Activated CD4-positive, alpha-beta T cell treated with anti-CD3 and anti-CD28 coated beads, Interleukin-2, Interleukin-6, amounts not matched to agents 100 ng/mL and 50 ng/mL, durations not matched to agents 16 hours and 8 hours (primary cell): ENCODE measurements at regions not wholly inside any gene's neighbourhood (a gene's known extent, or its start where the extent isn't known, plus 50 kb on each side); places are given as distances from the start of the nearest gene placed in this dataset.
A peak's percentile ranks its signal among the peaks of the same experiment; 100 is the strongest.
"Not testable (repeated sequence)": the region's sequence is repeated elsewhere in the genome, so short reads cannot be mapped to it uniquely, and the experiment has no call there.

Source experiments
- DNase-seq: peaks from one replicate; pipeline ENCODE4 v3.0.0-alpha.2; 2020

DNA sequence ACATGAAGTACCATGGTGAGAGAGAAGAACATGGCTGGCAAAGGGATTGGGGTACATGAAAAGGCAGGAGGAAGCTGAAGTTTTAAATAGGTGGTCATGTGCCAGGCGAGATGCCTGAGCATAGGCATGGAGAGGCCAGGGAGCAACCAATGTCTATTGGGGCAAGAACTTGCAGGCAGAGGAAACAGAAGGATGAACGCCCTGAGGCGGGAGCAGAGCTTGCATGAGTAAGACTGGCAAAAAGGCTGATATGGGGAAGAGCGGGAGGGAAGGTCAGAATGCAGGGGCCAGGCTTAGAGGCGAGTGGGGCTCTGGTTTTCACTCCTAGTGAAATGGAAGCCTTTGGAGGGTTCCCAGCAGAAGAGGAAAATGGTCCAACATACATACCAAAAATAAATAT, 52.5 kb upstream of the VSTM5 start:
- no peak for DNase-seq

GRCh38 chr11:93903989-93904388, 53.6 kb upstream of the VSTM5 start:
- no peak for DNase-seq

DNA sequence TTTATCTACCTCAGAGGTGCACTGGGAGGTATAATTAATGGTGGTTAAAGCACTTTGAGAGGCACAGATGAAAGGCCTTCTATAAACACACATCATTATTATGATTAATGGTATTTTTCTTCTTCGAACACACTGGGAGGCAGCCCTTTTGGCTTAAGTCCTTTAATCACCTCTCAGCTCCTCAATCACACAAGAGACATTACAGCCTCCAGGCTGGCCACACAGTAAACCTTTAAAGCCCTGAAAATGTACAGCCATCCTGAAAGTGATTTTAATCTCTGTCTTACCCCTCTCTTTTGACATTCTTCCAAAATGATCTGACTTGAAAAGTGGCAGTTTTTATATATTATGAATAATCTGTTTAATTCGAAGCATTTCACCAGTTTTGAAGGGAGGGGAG, 54.3 kb upstream of the VSTM5 start:
- DNase-seq: no peak

DNA sequence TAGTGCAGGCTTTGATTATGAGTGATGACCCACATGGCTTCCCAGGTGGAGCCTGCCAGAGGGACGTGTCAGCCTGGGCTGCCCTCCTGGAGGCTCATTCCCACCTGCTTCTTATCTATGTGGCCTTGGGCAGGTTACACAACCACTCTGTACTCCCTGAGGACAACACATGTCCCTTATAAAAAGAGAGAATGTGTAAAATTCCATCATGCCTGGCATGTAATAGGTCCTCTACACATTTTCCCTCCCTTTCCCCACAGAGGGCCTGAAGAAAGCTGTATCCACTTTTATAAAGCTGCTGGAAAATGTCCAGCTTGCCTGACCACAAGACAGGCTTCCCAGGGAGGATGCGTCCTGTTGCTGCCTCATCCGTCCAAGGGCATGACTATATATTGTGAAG, 55.0 kb upstream of the VSTM5 start:
- no peak for DNase-seq

GRCh38 chr11:93906486-93906885, 56.1 kb upstream of the VSTM5 start:
- no peak for DNase-seq

DNA sequence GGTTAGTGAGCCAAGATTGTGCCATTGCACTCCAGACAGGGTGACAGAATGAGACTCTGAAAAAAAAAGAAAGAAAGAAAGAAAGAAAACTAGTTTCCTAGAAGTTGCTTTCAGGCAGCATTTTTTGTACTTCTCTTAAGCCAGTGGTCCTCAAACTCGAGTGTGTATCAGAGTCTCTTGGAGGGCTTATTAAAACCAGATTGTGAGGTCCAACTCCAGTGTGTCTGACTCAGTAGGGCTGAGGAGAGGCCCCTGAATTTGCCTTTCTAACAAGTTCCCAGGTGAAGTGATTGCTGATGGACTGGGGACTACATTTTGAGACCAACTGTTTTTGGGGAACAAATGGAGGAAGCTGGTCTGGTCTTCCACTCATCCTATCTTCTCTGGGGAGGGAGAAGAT, 57.5 kb upstream of the VSTM5 start:
- no peak for DNase-seq

DNA sequence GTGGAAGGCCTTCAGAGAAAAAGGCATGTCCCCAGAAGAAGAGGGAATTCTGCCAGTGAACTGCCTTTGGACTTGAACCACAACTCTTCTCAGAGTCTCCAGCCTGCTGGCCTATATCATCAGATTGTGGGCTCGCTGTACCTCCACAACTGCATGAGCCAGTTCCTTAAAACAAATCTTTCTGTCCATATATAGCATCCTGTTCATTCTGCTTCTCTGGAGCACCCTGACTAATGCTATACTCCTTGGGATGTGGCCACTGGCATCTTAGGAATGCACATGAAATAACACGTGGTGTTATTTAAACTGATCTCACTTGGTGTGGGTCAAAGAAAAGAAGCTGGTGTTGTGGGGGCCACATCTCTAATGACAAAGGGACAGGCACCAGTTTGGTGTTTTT, 58.3 kb upstream of the VSTM5 start:
- DNase-seq: no peak

GRCh38 chr11:93917673-93918072, 67.3 kb upstream of the VSTM5 start:
- DNase-seq: no peak

DNA sequence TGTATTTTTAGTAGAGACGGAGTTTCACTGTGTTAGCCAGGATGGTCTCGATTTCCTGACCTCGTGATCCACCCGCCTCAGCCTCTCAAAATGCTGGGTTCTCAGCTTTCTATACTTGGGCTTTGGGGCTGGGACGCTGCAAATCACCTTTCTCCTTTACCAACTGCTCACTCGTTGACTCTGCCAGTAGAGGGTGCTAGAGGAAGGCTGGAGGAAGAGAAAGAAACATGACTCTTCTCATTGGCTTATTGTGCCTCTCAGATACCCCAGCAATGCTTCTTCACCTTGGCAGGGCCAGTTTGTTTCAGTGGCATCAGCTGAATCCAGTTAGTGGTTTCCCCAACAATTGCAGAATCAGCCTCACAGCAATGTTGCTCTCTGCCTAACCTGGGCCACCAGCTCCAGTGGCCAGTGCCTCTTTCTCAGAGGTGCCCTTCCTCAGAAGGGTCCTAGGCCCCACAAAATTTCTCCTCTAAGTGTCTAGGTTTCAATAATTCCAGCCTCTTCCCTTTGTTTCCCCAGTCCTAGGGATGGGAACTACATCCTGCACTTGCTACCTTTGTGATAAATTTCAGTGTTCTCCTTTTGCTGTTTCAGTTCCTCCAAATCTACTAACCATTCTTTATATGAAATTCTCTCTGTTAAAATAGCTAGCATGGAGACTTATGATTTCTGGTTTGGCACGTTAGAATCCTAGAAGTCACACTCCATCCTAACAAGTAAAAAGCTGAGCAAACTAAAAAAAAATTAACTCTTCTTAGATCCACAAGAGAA, 71.5 kb upstream of the VSTM5 start:
- peak; percentile 56 for DNase-seq

- DNase-seq: no peak
Observed at GRCh38 chr11:93922830-93923229, 72.4 kb upstream of the VSTM5 start.

- not testable (repeated sequence) for DNase-seq
Observed at GRCh38 chr11:93926099-93926498, 75.7 kb upstream of the VSTM5 start.

GRCh38 chr11:93929407-93929806, 79.0 kb upstream of the VSTM5 start:
- DNase-seq: no peak

DNA sequence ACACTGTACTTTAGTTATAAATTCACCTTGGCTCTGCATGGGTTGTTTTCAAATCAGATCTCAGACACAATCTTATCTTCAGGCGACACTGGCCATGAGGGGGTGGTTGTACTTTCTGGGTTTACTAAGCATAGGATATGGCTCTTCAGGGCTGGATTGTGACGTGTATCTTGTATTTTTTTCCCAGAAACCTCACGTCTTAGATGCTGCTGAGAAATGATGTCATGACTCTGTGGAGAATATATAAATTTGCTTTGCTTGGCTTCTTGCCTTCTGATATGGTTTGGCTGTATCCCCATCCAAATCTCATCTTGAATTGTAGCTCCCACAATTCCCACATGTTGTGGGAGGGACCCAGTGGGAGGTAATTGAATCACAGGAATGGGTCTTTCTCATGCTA, 82.8 kb upstream of the VSTM5 start:
- DNase-seq: no peak

DNA sequence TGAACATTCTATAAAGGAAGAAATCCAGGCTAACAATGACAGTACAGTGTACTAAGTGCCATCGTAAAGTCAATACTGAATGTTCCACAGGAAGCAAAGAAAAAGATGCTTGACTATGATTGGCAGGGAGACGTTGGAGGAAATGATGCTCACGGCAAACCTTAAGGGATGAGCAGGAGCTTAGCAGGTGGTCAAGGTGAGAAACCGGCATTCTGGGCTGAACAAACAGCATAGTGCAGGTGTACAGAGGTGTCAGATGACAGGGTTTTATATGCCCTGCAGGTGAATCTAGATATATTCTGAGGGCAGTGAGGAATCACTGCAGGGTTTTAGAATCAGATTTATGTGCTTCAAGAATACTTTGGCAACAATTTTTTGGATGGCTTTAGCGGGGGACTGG, 85.3 kb upstream of the HEPHL1 start:
- no peak for DNase-seq

DNA sequence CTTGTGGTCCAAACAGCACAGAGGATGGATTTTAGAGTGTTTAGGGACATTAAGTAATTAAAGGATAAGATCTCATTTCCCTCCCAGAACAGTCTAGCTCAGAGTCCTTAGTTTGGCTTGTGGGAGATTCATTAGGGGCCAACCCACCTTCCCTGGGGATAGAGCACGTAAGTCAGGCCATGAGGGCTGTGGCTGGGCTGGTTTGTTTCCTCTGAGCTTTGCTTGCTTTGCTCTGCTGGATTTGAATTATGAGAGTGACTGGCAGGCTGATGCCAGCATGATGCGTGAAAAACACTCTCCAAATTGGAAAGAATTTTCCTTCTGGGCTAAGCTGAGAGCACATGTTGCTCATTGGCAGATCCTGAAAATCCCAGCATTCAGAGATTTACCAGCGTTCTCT, 84.7 kb upstream of the HEPHL1 start:
- no peak for DNase-seq

- DNase-seq: no peak
Observed at GRCh38 chr11:93939084-93939760, 81.9 kb upstream of the HEPHL1 start.

GRCh38 chr11:93940395-93940794, 80.8 kb upstream of the HEPHL1 start:
- no peak for DNase-seq

DNA sequence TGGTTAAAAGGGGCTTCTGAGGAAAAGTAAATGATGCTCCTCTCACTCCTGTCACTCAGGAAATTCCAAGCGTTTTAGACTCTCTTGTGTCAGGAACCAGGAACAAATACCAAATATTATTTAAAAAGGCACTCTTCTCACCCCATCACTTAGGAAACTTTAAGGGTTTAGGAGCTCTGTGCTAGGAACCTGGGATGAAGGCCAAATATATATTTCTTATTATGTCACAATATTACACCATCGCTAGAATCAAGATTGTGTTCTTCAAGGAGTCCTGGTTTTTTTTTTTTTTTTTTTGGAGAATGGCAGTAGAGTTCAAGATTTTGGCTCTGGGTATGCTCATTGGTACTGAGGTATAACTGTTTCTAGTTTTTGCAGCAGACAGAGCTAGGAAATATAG, 79.0 kb upstream of the HEPHL1 start:
- no peak for DNase-seq

DNA sequence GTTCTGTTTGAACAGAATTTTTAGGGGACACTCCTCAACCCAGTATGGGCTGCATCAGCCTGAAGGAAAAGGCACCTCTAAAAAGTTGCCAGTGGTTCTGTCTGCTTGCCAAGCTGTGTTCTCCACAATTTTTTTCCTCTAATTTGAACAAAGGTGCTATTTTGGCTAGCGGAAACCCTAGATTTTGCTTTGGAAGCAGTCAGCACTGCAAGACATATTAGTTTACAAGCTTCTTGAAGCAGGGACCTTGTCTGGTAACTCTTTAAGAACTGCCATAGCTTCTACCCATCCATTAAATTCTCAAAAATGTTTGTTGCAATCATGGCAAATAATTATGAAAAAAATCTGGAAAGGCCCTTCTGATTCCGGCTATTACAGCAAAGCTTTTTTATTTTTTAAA, 75.6 kb upstream of the HEPHL1 start:
- DNase-seq: no peak

DNA sequence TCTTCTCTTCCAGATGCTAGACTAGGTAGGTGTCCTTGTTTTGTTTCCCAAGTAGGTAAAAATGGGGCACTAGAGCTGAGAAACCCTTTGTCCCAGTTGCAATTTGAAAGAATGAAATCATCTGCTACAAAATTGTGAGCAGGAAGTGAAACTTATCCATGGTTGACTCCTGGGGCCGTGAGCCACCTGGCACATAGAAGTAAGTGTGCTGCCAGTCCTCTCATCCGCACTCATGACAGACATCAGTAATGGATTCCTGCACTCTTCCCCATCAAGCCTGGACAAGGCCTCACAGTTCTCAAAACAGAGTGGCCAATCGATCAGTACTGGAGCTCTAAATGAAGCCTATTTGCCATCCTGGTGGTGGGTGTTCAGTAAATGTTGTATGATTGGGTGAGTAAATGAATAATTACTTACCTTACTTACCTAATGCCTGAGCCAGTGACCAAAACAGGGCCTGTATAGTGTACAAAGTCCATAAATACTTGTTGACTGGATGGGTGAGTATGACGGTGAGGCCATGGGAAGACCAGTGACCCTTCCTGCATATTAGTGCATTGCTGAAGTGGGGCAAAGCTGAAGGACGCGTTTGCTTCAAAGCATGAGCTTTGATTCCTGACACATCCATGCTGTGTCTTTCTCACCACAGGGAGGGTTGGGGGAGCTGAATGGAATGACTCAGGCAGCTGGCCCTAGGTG, 68.9 kb upstream of the HEPHL1 start:
- DNase-seq: no peak

DNA sequence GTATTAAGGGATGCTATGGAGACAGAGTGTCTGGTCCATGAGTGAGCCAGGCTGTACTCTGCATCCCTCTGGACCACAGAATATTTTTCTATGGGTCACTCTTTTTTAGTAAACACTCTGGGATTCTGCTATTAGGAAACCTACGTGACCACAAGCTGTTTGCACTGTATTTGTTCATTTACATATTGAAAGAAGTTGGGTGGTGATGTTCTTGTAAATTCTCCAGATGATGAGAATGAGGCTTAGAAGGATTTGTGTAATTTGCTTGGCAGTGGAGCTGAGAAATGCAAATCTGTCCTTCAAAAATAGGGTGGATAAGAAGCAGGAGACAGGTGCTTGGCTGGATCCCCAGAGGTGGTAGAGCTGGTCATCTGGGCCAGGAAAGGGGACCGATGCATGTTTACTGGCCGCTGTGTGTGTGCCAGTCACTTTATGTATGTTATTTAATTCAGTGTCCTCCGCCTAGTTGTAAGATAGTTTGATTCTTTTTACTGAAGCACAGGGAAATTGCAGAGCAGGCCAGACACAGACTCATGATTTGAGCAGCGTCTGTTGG, 63.7 kb upstream of the HEPHL1 start:
- no peak for DNase-seq

DNA sequence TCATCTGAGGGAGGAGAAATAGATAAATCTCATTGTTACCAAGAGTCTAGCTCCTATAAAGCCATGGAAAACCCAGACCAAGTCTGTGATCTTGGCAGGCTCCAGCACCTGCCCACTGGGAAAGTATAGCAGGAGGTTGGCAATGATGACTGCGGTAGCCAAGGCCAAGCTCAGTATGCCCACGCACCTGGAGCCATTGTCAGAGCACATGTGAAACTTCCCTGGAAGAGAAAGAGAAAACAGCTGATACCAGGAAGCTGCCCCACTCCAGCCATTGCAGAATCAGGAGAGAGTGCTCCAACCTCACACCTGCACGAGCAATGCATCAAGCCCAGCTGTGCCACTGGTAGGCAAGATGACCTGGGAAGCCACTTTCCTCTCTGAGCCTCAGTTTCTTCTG, 62.2 kb upstream of the HEPHL1 start:
- no peak for DNase-seq

DNA sequence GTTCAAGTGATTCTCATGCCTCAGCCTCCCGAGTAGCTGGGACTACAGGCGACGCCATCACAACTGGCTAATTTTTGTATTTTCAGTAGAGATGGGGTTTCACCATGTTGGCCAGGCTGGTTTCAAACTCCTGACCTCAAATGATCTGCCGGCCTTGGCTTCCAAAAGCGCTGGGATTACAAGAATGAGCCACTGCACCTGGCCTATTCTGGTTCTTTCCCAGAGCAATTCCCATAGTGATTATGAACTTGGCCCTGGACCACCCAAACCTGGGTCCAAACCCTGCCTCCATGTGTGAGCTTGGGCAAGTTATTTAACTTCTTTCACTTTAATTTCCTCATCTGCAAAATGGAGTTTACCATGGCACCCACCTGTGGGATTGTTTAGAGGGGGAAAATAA, 61.5 kb upstream of the HEPHL1 start:
- no peak for DNase-seq

GRCh38 chr11:93963072-93963471, 58.1 kb upstream of the HEPHL1 start:
- DNase-seq: no peak
